ENCODE measurements at regions not wholly inside any gene's neighbourhood (a gene's known extent, or its start where the extent isn't known, plus 50 kb on each side); places are given as distances from the start of the nearest gene placed in this dataset.

- TF ChIP-seq ZBTB33 (IDR thresholded peaks at IDR 0.05; ENCODE audit: borderline replicate concordance, low read depth) (no peak), CTCF (IDR thresholded peaks at IDR 0.05) (no peak), POLR2AphosphoS5 (IDR thresholded peaks at IDR 0.05; ENCODE audit: low read depth, low read length) (no peak), RCOR1 (IDR thresholded peaks at IDR 0.05; ENCODE audit: low read length) (no peak), USF2 (IDR thresholded peaks at IDR 0.05; ENCODE audit: borderline replicate concordance, low read depth, low read length) (no peak), TAF1 (IDR thresholded peaks at IDR 0.05; ENCODE audit: borderline replicate concordance, low read depth, low read length) (no peak), NRF1 (IDR thresholded peaks at IDR 0.05; ENCODE audit: low read depth, low read length) (no peak)
Measured at GRCh38 chr11:116239247-116239646, 533.5 kb downstream of the BUD13 start.

All from SK-N-SH (cell line).